ENCODE measurements at regions not wholly inside any gene's neighbourhood (a gene's known extent, or its start where the extent isn't known, plus 50 kb on each side); places are given as distances from the start of the nearest gene placed in this dataset.

DNA sequence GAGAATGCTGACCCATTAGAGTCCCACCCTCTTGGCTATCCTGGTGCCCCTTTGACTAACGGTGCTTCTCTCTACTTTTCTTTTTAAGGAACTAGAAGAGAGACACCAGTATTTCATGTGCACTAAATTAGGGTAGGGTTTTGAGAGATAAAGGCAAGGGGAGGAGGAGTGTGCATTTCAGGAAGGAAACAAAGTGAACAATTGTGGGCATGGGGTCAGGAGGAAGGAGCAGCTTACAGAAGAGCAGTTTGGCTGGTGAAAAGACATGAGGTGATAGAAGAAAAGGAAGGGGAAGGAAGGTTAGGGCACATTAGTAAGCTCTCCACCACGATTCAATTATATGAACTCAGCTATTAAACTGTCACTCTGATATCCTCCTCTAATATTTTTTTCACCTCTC is 105.8 kb upstream of the CTAGE1 start:
- TF ChIP-seq POLR2A (IDR thresholded peaks at IDR 0.05; ENCODE audit: low read length): no peak
- no peak for TF ChIP-seq GATA1 (IDR thresholded peaks at IDR 0.05; ENCODE audit: low read depth, low read length)

Measured in erythroblast (primary cell).